GM21423 (cell line): ENCODE measurements at regions not wholly inside any gene's neighbourhood (a gene's known extent, or its start where the extent isn't known, plus 50 kb on each side); places are given as distances from the start of the nearest gene placed in this dataset.
"Not testable (repeated sequence)": the region's sequence is repeated elsewhere in the genome, so short reads cannot be mapped to it uniquely, and the experiment has no call there.

Experiments used
- ATAC-seq: cut with Tn5 transposase; IDR thresholded peaks from one replicate; pipeline ENCODE4 v1.9.1; 2021; ENCODE audit warnings: mild to moderate bottlenecking, moderate library complexity; ENCODE audit not compliant: unreplicated experiment

- ATAC-seq = peak; percentile 97
These were observed 465.5 kb upstream of the KLF6 start for GRCh38 chr10:4250587-4250887.

- ATAC-seq = no peak
These were observed 465.0 kb upstream of the KLF6 start for GRCh38 chr10:4249841-4250586.

GRCh38 chr10:4247379-4247778, 462.4 kb upstream of the KLF6 start:
- ATAC-seq = no peak

- no peak for ATAC-seq
These were observed 461.9 kb upstream of the KLF6 start for GRCh38 chr10:4246881-4247358.

GRCh38 chr10:4243651-4244050, 458.6 kb upstream of the KLF6 start:
- ATAC-seq = no peak

GRCh38 chr10:4243169-4243568, 458.2 kb upstream of the KLF6 start:
- no peak for ATAC-seq

GRCh38 chr10:4242561-4243035, 457.6 kb upstream of the KLF6 start:
- ATAC-seq = no peak

- no peak for ATAC-seq
These were observed 456.8 kb upstream of the KLF6 start for GRCh38 chr10:4241724-4242345.

- ATAC-seq = no peak
These were observed 455.7 kb upstream of the KLF6 start for GRCh38 chr10:4240608-4241197.

- ATAC-seq = no peak
These were observed 454.2 kb upstream of the KLF6 start for GRCh38 chr10:4239186-4239585.

GRCh38 chr10:4236905-4237304, 451.9 kb upstream of the KLF6 start:
- ATAC-seq = not testable (repeated sequence)

- no peak for ATAC-seq
These were observed 449.7 kb upstream of the KLF6 start for GRCh38 chr10:4234661-4235060.

GRCh38 chr10:4231439-4231838, 446.4 kb upstream of the KLF6 start:
- no peak for ATAC-seq

- no peak for ATAC-seq
These were observed 445.0 kb upstream of the KLF6 start for GRCh38 chr10:4230036-4230435.

GRCh38 chr10:4229106-4229505, 444.1 kb upstream of the KLF6 start:
- ATAC-seq = no peak

- no peak for ATAC-seq
These were observed 442.6 kb upstream of the KLF6 start for GRCh38 chr10:4227586-4227985.

GRCh38 chr10:4226941-4227540, 442.0 kb upstream of the KLF6 start:
- no peak for ATAC-seq

- no peak for ATAC-seq
These were observed 439.2 kb upstream of the KLF6 start for GRCh38 chr10:4224178-4224577.

- ATAC-seq = not testable (repeated sequence)
These were observed 436.3 kb upstream of the KLF6 start for GRCh38 chr10:4221310-4221709.

GRCh38 chr10:4219901-4220300, 434.9 kb upstream of the KLF6 start:
- ATAC-seq = no peak

- ATAC-seq = no peak
These were observed 432.6 kb upstream of the KLF6 start for GRCh38 chr10:4217653-4218052.

- ATAC-seq = no peak
These were observed 432.2 kb upstream of the KLF6 start for GRCh38 chr10:4217187-4217586.
